GM23338 (cell line): ENCODE measurements at regions not wholly inside any gene's neighbourhood (a gene's known extent, or its start where the extent isn't known, plus 50 kb on each side); places are given as distances from the start of the nearest gene placed in this dataset.

Experiments
- ATAC-seq: fragments of 200-7000 bp; cut with Tn5 transposase; 3 replicates; pipeline ENCODE4 v1.9.1; 2020
- DNase-seq: peaks from one replicate; pipeline ENCODE4 v3.0.0-alpha.2; 2015; ENCODE audit warnings: low spot score
- H2AFZ ChIP-seq: fragments of 200-600 bp; sonication (generic); 2 replicates; pipeline ENCODE4 v1.8.0; 2016; ENCODE audit warnings: antibody characterized with exemption, mild to moderate bottlenecking, moderate library complexity
- H3F3A ChIP-seq: fragments of 200-600 bp; sonication (generic); replicated peaks from 2 replicates; pipeline ENCODE4 v1.8.0; 2017; ENCODE audit warnings: antibody characterized with exemption, mixed run types, low read depth
- H3K27ac ChIP-seq: fragments of 200-600 bp; sonication (generic); 2 replicates; pipeline ENCODE4 v1.6.1; 2016; ENCODE audit warnings: low read depth
- H3K27me3 ChIP-seq: fragments of 200-600 bp; sonication (generic); 2 replicates; pipeline ENCODE4 v1.8.0; 2016; ENCODE audit warnings: mild to moderate bottlenecking, mixed run types, moderate library complexity; ENCODE audit not compliant: insufficient read depth
- H3K36me3 ChIP-seq: fragments of 200-600 bp; sonication (generic); 2 replicates; pipeline ENCODE4 v1.8.0; 2016; ENCODE audit warnings: mild to moderate bottlenecking; ENCODE audit not compliant: insufficient read depth
- H3K4me1 ChIP-seq: fragments of 200-600 bp; sonication (generic); 2 replicates; pipeline ENCODE4 v1.8.0; 2016; ENCODE audit warnings: mild to moderate bottlenecking, moderate library complexity; ENCODE audit not compliant: insufficient read depth
- H3K4me2 ChIP-seq: fragments of 200-600 bp; sonication (generic); 2 replicates; pipeline ENCODE4 v1.7.1; 2017; ENCODE audit warnings: mixed run types
- H3K4me3 ChIP-seq: fragments of 200-600 bp; sonication (generic); 2 replicates; pipeline ENCODE4 v1.6.1; 2016; ENCODE audit warnings: mixed run types
- H3K79me2 ChIP-seq: fragments of 200-600 bp; sonication (generic); replicated peaks from 2 replicates; pipeline ENCODE4 v1.8.0; 2017; ENCODE audit warnings: mild to moderate bottlenecking; ENCODE audit not compliant: insufficient read depth
- H3K9me2 ChIP-seq: fragments of 200-600 bp; sonication (generic); 2 replicates; pipeline ENCODE4 v1.8.0; 2017; ENCODE audit not compliant: insufficient read depth
- H4K20me1 ChIP-seq: fragments of 200-600 bp; sonication (generic); replicated peaks from 2 replicates; pipeline ENCODE4 v1.8.0; 2017; ENCODE audit warnings: mild to moderate bottlenecking; ENCODE audit not compliant: insufficient read depth
- H3K27ac Mint-ChIP-seq: 2 replicates; pipeline ENCODE4 v1.8.0; 2020; ENCODE audit warnings: inconsistent platforms, mild to moderate bottlenecking, moderate library complexity, mixed read lengths
- H3K27me3 Mint-ChIP-seq: 3 replicates; pipeline ENCODE4 v1.8.0; 2022; ENCODE audit warnings: low read depth, mild to moderate bottlenecking, moderate library complexity, mixed read lengths, inconsistent platforms; ENCODE audit not compliant: insufficient read depth, poor library complexity
- H3K36me3 Mint-ChIP-seq: 3 replicates; pipeline ENCODE4 v1.8.0; 2021; ENCODE audit warnings: low read depth, mild to moderate bottlenecking, inconsistent platforms, moderate library complexity, mixed read lengths
- H3K4me1 Mint-ChIP-seq: 3 replicates; pipeline ENCODE4 v1.8.0; 2020; ENCODE audit warnings: mild to moderate bottlenecking, inconsistent platforms, mixed read lengths
- H3K4me3 Mint-ChIP-seq: 3 replicates; pipeline ENCODE4 v1.8.0; 2021; ENCODE audit warnings: moderate library complexity, mild to moderate bottlenecking, inconsistent platforms, mixed read lengths
- H3K9me3 Mint-ChIP-seq: 3 replicates; pipeline ENCODE4 v1.8.0; 2020; ENCODE audit warnings: moderate library complexity, mild to moderate bottlenecking, inconsistent platforms, mixed read lengths
- CREB1 ChIP-seq: fragments of 250-450 bp; sonication (Bioruptor Pico); IDR thresholded peaks from 2 replicates; pipeline ENCODE4 v1.5.0; 2020; ENCODE audit warnings: low read depth, mild to moderate bottlenecking, moderate library complexity
- EZH2 ChIP-seq: fragments of 200-600 bp; sonication (generic); IDR thresholded peaks from one replicate; pipeline ENCODE4 v1.8.0; 2017; ENCODE audit warnings: antibody characterized with exemption, mild to moderate bottlenecking, low read depth; ENCODE audit not compliant: unreplicated experiment
- EZH2phosphoT487 ChIP-seq: fragments of 200-600 bp; sonication (generic); IDR thresholded peaks from one replicate; pipeline ENCODE4 v1.8.1; 2018; ENCODE audit warnings: antibody characterized with exemption; ENCODE audit not compliant: unreplicated experiment
- JUNB ChIP-seq: IDR thresholded peaks from one replicate; pipeline ENCODE4 v1.6.1; 2016; ENCODE audit warnings: antibody characterized with exemption; ENCODE audit not compliant: unreplicated experiment
- NANOG ChIP-seq: IDR thresholded peaks from 2 replicates; pipeline ENCODE4 v1.6.1; 2016; ENCODE audit warnings: antibody characterized with exemption, borderline replicate concordance
- POLR2AphosphoS5 ChIP-seq: IDR thresholded peaks from 2 replicates; pipeline ENCODE4 v1.6.1; 2016; ENCODE audit warnings: antibody characterized with exemption, low read depth
- STAT1 ChIP-seq: IDR thresholded peaks from one replicate; pipeline ENCODE4 v1.6.1; 2016; ENCODE audit warnings: antibody characterized with exemption; ENCODE audit not compliant: unreplicated experiment
- ZNF114 ChIP-seq: fragments of 250-450 bp; sonication (Bioruptor Pico); IDR thresholded peaks from 2 replicates; pipeline ENCODE4 v1.5.0; 2020; ENCODE audit warnings: mild to moderate bottlenecking, moderate library complexity
- ZNF331 ChIP-seq: fragments of 250-450 bp; sonication (Bioruptor Pico); IDR thresholded peaks from 2 replicates; pipeline ENCODE4 v1.5.0; 2020; ENCODE audit warnings: low read depth, mild to moderate bottlenecking, moderate library complexity
- TF ChIP-seq, protein P1 (sequence below): IDR thresholded peaks from one replicate; pipeline ENCODE4 v1.6.1; 2018; ENCODE audit warnings: antibody characterized with exemption; ENCODE audit not compliant: unreplicated experiment
- TF ChIP-seq, protein P2 (sequence below): IDR thresholded peaks from 2 replicates; pipeline ENCODE4 v1.6.1; 2016; ENCODE audit warnings: antibody characterized with exemption
- TF ChIP-seq, protein P3 (sequence below), 2 experiments: fragments of 200-600 bp in 1 of 2; sonication (generic) in 1 of 2; conservative IDR thresholded peaks; 2 replicates each; pipeline versions ENCODE4 v1.5.1 to v1.6.1; 2016 to 2017; ENCODE audit warnings: antibody characterized with exemption in 2 of 2, low read depth in 2 of 2, mild to moderate bottlenecking in 2 of 2, moderate library complexity in 1 of 2
- TF ChIP-seq, protein P4 (sequence below): fragments of 250-450 bp; sonication (Bioruptor Pico); IDR thresholded peaks from 2 replicates; pipeline ENCODE4 v1.5.0; 2020; ENCODE audit warnings: mild to moderate bottlenecking, moderate library complexity

DNA sequence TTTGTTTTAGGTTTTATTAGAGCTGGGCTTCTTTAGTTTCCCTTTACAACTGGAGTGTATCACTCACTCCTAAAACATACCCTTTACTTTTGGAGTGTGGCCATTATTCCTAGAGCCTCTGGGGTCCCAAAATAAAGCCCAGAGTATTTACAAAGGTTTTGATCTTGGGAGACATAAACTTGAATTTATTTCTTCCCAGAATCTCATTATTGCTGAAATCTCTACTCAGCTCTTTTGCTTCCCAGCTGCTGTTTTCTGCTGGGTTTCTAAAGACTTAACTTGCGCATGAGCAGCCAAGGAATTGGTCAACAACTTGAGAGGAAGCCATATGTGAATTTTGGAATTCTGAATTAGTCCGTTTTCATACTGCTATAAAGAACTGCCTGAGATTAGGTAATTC, 94.5 kb upstream of the NRSN1 start:
- H3F3A ChIP-seq: no peaks in the 10 kb centered on the region
- Mint-ChIP-seq H3K4me3 (no peak overlapping the region), H3K36me3 (peaks cover 10% of the 10 kb centered on the region; the same call in 2 of the 3 replicates), H3K27me3 (peaks cover 3% of the 10 kb centered on the region), H3K27ac (no peak overlapping the region), H3K9me3 (peaks cover 8% of the 10 kb centered on the region; the same call in 1 of the 3 replicates), H3K4me1 (peaks cover 7% of the 10 kb centered on the region; the same call in 2 of the 3 replicates)
- H3K9me2 ChIP-seq: no peaks in the 10 kb centered on the region
- H3K4me3 ChIP-seq: no peak overlapping the region
- no peak for ATAC-seq
- H3K79me2 ChIP-seq: no peaks in the 10 kb centered on the region
- no peaks in the 10 kb centered on the region for H4K20me1 ChIP-seq
- no peak overlapping the region for H3K27ac ChIP-seq
- TF ChIP-seq ZNF331: no peak
- TF ChIP-seq, protein P1, sequence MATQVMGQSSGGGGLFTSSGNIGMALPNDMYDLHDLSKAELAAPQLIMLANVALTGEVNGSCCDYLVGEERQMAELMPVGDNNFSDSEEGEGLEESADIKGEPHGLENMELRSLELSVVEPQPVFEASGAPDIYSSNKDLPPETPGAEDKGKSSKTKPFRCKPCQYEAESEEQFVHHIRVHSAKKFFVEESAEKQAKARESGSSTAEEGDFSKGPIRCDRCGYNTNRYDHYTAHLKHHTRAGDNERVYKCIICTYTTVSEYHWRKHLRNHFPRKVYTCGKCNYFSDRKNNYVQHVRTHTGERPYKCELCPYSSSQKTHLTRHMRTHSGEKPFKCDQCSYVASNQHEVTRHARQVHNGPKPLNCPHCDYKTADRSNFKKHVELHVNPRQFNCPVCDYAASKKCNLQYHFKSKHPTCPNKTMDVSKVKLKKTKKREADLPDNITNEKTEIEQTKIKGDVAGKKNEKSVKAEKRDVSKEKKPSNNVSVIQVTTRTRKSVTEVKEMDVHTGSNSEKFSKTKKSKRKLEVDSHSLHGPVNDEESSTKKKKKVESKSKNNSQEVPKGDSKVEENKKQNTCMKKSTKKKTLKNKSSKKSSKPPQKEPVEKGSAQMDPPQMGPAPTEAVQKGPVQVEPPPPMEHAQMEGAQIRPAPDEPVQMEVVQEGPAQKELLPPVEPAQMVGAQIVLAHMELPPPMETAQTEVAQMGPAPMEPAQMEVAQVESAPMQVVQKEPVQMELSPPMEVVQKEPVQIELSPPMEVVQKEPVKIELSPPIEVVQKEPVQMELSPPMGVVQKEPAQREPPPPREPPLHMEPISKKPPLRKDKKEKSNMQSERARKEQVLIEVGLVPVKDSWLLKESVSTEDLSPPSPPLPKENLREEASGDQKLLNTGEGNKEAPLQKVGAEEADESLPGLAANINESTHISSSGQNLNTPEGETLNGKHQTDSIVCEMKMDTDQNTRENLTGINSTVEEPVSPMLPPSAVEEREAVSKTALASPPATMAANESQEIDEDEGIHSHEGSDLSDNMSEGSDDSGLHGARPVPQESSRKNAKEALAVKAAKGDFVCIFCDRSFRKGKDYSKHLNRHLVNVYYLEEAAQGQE: no peak
- TF ChIP-seq ZNF114 (CRISPR knock-in tag): no peak
- TF ChIP-seq, protein P2, sequence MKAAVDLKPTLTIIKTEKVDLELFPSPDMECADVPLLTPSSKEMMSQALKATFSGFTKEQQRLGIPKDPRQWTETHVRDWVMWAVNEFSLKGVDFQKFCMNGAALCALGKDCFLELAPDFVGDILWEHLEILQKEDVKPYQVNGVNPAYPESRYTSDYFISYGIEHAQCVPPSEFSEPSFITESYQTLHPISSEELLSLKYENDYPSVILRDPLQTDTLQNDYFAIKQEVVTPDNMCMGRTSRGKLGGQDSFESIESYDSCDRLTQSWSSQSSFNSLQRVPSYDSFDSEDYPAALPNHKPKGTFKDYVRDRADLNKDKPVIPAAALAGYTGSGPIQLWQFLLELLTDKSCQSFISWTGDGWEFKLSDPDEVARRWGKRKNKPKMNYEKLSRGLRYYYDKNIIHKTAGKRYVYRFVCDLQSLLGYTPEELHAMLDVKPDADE: no peak
- TF ChIP-seq JUNB: no peak
- no peak for TF ChIP-seq POLR2AphosphoS5
- TF ChIP-seq, protein P3, sequence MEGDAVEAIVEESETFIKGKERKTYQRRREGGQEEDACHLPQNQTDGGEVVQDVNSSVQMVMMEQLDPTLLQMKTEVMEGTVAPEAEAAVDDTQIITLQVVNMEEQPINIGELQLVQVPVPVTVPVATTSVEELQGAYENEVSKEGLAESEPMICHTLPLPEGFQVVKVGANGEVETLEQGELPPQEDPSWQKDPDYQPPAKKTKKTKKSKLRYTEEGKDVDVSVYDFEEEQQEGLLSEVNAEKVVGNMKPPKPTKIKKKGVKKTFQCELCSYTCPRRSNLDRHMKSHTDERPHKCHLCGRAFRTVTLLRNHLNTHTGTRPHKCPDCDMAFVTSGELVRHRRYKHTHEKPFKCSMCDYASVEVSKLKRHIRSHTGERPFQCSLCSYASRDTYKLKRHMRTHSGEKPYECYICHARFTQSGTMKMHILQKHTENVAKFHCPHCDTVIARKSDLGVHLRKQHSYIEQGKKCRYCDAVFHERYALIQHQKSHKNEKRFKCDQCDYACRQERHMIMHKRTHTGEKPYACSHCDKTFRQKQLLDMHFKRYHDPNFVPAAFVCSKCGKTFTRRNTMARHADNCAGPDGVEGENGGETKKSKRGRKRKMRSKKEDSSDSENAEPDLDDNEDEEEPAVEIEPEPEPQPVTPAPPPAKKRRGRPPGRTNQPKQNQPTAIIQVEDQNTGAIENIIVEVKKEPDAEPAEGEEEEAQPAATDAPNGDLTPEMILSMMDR (conservative IDR thresholded peaks at IDR 0.05; ENCODE audit: low read depth in 2 of 2): no peak
- TF ChIP-seq, protein P4, sequence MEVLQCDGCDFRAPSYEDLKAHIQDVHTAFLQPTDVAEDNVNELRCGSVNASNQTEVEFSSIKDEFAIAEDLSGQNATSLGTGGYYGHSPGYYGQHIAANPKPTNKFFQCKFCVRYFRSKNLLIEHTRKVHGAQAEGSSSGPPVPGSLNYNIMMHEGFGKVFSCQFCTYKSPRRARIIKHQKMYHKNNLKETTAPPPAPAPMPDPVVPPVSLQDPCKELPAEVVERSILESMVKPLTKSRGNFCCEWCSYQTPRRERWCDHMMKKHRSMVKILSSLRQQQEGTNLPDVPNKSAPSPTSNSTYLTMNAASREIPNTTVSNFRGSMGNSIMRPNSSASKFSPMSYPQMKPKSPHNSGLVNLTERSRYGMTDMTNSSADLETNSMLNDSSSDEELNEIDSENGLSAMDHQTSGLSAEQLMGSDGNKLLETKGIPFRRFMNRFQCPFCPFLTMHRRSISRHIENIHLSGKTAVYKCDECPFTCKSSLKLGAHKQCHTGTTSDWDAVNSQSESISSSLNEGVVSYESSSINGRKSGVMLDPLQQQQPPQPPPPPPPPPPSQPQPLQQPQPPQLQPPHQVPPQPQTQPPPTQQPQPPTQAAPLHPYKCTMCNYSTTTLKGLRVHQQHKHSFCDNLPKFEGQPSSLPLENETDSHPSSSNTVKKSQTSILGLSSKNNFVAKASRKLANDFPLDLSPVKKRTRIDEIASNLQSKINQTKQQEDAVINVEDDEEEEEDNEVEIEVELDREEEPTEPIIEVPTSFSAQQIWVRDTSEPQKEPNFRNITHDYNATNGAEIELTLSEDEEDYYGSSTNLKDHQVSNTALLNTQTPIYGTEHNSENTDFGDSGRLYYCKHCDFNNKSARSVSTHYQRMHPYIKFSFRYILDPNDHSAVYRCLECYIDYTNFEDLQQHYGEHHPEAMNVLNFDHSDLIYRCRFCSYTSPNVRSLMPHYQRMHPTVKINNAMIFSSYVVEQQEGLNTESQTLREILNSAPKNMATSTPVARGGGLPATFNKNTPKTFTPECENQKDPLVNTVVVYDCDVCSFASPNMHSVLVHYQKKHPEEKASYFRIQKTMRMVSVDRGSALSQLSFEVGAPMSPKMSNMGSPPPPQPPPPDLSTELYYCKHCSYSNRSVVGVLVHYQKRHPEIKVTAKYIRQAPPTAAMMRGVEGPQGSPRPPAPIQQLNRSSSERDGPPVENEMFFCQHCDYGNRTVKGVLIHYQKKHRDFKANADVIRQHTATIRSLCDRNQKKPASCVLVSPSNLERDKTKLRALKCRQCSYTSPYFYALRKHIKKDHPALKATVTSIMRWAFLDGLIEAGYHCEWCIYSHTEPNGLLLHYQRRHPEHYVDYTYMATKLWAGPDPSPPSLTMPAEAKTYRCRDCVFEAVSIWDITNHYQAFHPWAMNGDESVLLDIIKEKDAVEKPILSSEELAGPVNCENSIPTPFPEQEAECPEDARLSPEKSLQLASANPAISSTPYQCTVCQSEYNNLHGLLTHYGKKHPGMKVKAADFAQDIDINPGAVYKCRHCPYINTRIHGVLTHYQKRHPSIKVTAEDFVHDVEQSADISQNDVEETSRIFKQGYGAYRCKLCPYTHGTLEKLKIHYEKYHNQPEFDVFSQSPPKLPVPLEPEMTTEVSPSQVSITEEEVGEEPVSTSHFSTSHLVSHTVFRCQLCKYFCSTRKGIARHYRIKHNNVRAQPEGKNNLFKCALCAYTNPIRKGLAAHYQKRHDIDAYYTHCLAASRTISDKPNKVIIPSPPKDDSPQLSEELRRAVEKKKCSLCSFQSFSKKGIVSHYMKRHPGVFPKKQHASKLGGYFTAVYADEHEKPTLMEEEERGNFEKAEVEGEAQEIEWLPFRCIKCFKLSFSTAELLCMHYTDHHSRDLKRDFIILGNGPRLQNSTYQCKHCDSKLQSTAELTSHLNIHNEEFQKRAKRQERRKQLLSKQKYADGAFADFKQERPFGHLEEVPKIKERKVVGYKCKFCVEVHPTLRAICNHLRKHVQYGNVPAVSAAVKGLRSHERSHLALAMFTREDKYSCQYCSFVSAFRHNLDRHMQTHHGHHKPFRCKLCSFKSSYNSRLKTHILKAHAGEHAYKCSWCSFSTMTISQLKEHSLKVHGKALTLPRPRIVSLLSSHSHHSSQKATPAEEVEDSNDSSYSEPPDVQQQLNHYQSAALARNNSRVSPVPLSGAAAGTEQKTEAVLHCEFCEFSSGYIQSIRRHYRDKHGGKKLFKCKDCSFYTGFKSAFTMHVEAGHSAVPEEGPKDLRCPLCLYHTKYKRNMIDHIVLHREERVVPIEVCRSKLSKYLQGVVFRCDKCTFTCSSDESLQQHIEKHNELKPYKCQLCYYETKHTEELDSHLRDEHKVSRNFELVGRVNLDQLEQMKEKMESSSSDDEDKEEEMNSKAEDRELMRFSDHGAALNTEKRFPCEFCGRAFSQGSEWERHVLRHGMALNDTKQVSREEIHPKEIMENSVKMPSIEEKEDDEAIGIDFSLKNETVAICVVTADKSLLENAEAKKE (CRISPR knock-in tag): no peak
- TF ChIP-seq STAT1: no peak
- TF ChIP-seq NANOG: no peak
- TF ChIP-seq EZH2: no peak
- no peak for TF ChIP-seq EZH2phosphoT487
- TF ChIP-seq CREB1 (CRISPR knock-in tag): no peak
- H3K4me1 ChIP-seq: peaks cover 7% of the 10 kb centered on the region
- no peak overlapping the region for H3K4me2 ChIP-seq
- no peaks in the 10 kb centered on the region for H3K27me3 ChIP-seq
- DNase-seq: no peak
- H3K36me3 ChIP-seq: no peaks in the 10 kb centered on the region
- H2AFZ ChIP-seq: peak overlapping the region; percentile 86; the same call in 1 of the 2 replicates
